Liver (tissue), 3 donors: ENCODE measurements at regions not wholly inside any gene's neighbourhood (a gene's known extent, or its start where the extent isn't known, plus 50 kb on each side); places are given as distances from the start of the nearest gene placed in this dataset.

ENCODE experiments used
- ATF3 ChIP-seq: IDR thresholded peaks from 2 replicates; pipeline ENCODE4 v1.6.1; 2016; ENCODE audit warnings: antibody characterized with exemption
- CTCF ChIP-seq: fragments of 150-350 bp; IDR thresholded peaks from 2 replicates; pipeline ENCODE4 v1.5.1; 2017; ENCODE audit warnings: improper control_type of control experiment, low read depth, low read length; ENCODE audit not compliant: missing input control
- EGR1 ChIP-seq, 2 donors: IDR thresholded peaks; 2 replicates each; pipeline ENCODE4 v1.6.1; 2016 to 2018; ENCODE audit warnings: antibody characterized with exemption in 2 of 2, low read depth in 2 of 2
- FOXA2 ChIP-seq: IDR thresholded peaks from 2 replicates; pipeline ENCODE4 v1.6.1; 2016; ENCODE audit warnings: antibody characterized with exemption
- GABPA ChIP-seq, 2 donors: IDR thresholded peaks in 1 of 2; conservative IDR thresholded peaks in 1 of 2; 2 replicates each; pipeline ENCODE4 v1.6.1; 2016; ENCODE audit warnings: antibody characterized with exemption in 2 of 2, mild to moderate bottlenecking in 1 of 2, moderate library complexity in 1 of 2
- HNF4G ChIP-seq: IDR thresholded peaks from 2 replicates; pipeline ENCODE4 v1.6.1; 2016; ENCODE audit warnings: antibody characterized with exemption
- JUND ChIP-seq, 2 donors: IDR thresholded peaks; 2 replicates each; pipeline ENCODE4 v1.6.1; 2016; ENCODE audit warnings: antibody characterized with exemption in 2 of 2
- MAX ChIP-seq: IDR thresholded peaks from 2 replicates; pipeline ENCODE4 v1.6.1; 2016; ENCODE audit warnings: antibody characterized with exemption
- RAD21 ChIP-seq, 2 donors: IDR thresholded peaks; 2 replicates each; pipeline ENCODE4 v1.6.1; 2016; ENCODE audit warnings: antibody characterized with exemption in 2 of 2, mild to moderate bottlenecking in 2 of 2
- REST ChIP-seq: IDR thresholded peaks from 2 replicates; pipeline ENCODE4 v1.6.1; 2016; ENCODE audit warnings: antibody characterized with exemption, mild to moderate bottlenecking
- TAF1 ChIP-seq: conservative IDR thresholded peaks from 2 replicates; pipeline ENCODE4 v1.6.1; 2016; ENCODE audit warnings: antibody characterized with exemption, mild to moderate bottlenecking
- YY1 ChIP-seq: IDR thresholded peaks from 2 replicates; pipeline ENCODE4 v1.6.1; 2016; ENCODE audit warnings: antibody characterized with exemption, mild to moderate bottlenecking
- ZBTB33 ChIP-seq: IDR thresholded peaks from 2 replicates; pipeline ENCODE4 v1.6.1; 2016; ENCODE audit warnings: antibody characterized with exemption
- donor health status: healthy.
- donor health status: healthy.

GRCh38 chr3:82130046-82130445, 368.6 kb upstream of the GBE1 start:
- TF ChIP-seq MAX (no peak), CTCF (no peak), REST (no peak), EGR1 (IDR thresholded peaks at IDR 0.05; ENCODE audit: low read depth in 2 of 2) (no peak), YY1 (no peak), GABPA (IDR thresholded peaks at IDR 0.05 in 1 of 2, conservative IDR thresholded peaks at IDR 0.05 in 1 of 2) (no peak), TAF1 (no peak), RAD21 (IDR thresholded peaks at IDR 0.05) (no peak), ZBTB33 (no peak), ATF3 (no peak), FOXA2 (no peak), JUND (IDR thresholded peaks at IDR 0.05) (no peak), HNF4G (no peak)
